HEK293 (cell line): ENCODE measurements at regions not wholly inside any gene's neighbourhood (a gene's known extent, or its start where the extent isn't known, plus 50 kb on each side); places are given as distances from the start of the nearest gene placed in this dataset.

Experiments
- ATF2 ChIP-seq: fragments of 450-650 bp; formaldehyde crosslinking; IDR thresholded peaks from 2 replicates; pipeline ENCODE4 v1.5.1; 2016; ENCODE audit warnings: missing biosample characterization, missing genetic modification characterization, low read depth
- PRDM1 ChIP-seq: fragments of 450-650 bp; formaldehyde crosslinking; IDR thresholded peaks from 2 replicates; pipeline ENCODE4; 2016; ENCODE audit warnings: missing biosample characterization, missing genetic modification characterization
- TRIM28 ChIP-seq: IDR thresholded peaks from 2 replicates; pipeline ENCODE4 v1.6.1; 2011; ENCODE audit warnings: low read length, control low read depth, borderline replicate concordance
- ZNF416 ChIP-seq: fragments of 450-650 bp; formaldehyde crosslinking; IDR thresholded peaks from 2 replicates; pipeline ENCODE4 v1.5.1; 2016; ENCODE audit warnings: missing biosample characterization, missing genetic modification characterization
- ZNF513 ChIP-seq: fragments of 450-650 bp; IDR thresholded peaks from 2 replicates; pipeline ENCODE4 v1.5.1; 2018; ENCODE audit warnings: missing biosample characterization, missing genetic modification characterization
- ZNF670 ChIP-seq: fragments of 450-650 bp; formaldehyde crosslinking; IDR thresholded peaks from 2 replicates; pipeline ENCODE4 v1.5.1; 2016; ENCODE audit warnings: missing biosample characterization, missing genetic modification characterization, low read depth
- ZNF776 ChIP-seq: fragments of 450-650 bp; formaldehyde crosslinking; IDR thresholded peaks from 2 replicates; pipeline ENCODE4 v1.5.0; 2017; ENCODE audit warnings: missing biosample characterization, missing genetic modification characterization, borderline replicate concordance
- TF ChIP-seq, protein P1 (sequence below): fragments of 450-650 bp; formaldehyde crosslinking; IDR thresholded peaks from 2 replicates; pipeline ENCODE4 v1.5.1; 2017; ENCODE audit warnings: missing biosample characterization, missing genetic modification characterization
- TF ChIP-seq, protein P2 (sequence below): fragments of 450-650 bp; formaldehyde crosslinking; IDR thresholded peaks from 2 replicates; pipeline ENCODE4 v1.5.1; 2016; ENCODE audit warnings: missing biosample characterization, missing genetic modification characterization
- TF ChIP-seq, protein P3 (sequence below): fragments of 450-650 bp; formaldehyde crosslinking; IDR thresholded peaks from 2 replicates; pipeline ENCODE4 v1.5.1; 2016; ENCODE audit warnings: missing biosample characterization, missing genetic modification characterization

DNA sequence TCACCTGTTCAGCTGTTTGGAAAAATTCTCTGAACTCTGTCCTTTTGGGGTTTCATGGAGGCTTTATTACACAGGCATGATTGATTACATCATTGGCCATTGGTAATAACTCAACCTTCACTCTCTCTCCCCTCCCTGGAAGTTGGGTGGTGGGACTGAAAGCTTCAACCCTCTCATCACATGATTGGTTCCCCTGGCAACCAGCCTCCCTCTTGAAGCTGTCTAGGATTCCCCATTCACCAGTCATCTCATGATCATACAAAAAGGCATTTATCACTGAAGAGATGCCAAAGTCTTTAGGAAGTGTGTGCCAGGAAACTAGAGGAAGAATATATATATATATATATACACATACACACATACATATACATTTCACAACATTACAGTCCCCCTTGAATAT, 228.5 kb downstream of the ZNF326 start:
- no peak for TF ChIP-seq ZNF513 (tag by site-specific recombination)
- TF ChIP-seq TRIM28: no peak
- no peak for TF ChIP-seq ATF2 (tag by site-specific recombination)
- TF ChIP-seq, protein P1, sequence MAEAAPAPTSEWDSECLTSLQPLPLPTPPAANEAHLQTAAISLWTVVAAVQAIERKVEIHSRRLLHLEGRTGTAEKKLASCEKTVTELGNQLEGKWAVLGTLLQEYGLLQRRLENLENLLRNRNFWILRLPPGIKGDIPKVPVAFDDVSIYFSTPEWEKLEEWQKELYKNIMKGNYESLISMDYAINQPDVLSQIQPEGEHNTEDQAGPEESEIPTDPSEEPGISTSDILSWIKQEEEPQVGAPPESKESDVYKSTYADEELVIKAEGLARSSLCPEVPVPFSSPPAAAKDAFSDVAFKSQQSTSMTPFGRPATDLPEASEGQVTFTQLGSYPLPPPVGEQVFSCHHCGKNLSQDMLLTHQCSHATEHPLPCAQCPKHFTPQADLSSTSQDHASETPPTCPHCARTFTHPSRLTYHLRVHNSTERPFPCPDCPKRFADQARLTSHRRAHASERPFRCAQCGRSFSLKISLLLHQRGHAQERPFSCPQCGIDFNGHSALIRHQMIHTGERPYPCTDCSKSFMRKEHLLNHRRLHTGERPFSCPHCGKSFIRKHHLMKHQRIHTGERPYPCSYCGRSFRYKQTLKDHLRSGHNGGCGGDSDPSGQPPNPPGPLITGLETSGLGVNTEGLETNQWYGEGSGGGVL: no peak
- no peak for TF ChIP-seq PRDM1 (tag by site-specific recombination)
- TF ChIP-seq ZNF776: no peak
- TF ChIP-seq ZNF416 (tag by site-specific recombination): no peak
- no peak for TF ChIP-seq ZNF670 (tag by site-specific recombination)
- TF ChIP-seq, protein P2, sequence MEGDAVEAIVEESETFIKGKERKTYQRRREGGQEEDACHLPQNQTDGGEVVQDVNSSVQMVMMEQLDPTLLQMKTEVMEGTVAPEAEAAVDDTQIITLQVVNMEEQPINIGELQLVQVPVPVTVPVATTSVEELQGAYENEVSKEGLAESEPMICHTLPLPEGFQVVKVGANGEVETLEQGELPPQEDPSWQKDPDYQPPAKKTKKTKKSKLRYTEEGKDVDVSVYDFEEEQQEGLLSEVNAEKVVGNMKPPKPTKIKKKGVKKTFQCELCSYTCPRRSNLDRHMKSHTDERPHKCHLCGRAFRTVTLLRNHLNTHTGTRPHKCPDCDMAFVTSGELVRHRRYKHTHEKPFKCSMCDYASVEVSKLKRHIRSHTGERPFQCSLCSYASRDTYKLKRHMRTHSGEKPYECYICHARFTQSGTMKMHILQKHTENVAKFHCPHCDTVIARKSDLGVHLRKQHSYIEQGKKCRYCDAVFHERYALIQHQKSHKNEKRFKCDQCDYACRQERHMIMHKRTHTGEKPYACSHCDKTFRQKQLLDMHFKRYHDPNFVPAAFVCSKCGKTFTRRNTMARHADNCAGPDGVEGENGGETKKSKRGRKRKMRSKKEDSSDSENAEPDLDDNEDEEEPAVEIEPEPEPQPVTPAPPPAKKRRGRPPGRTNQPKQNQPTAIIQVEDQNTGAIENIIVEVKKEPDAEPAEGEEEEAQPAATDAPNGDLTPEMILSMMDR: no peak
- TF ChIP-seq, protein P3, sequence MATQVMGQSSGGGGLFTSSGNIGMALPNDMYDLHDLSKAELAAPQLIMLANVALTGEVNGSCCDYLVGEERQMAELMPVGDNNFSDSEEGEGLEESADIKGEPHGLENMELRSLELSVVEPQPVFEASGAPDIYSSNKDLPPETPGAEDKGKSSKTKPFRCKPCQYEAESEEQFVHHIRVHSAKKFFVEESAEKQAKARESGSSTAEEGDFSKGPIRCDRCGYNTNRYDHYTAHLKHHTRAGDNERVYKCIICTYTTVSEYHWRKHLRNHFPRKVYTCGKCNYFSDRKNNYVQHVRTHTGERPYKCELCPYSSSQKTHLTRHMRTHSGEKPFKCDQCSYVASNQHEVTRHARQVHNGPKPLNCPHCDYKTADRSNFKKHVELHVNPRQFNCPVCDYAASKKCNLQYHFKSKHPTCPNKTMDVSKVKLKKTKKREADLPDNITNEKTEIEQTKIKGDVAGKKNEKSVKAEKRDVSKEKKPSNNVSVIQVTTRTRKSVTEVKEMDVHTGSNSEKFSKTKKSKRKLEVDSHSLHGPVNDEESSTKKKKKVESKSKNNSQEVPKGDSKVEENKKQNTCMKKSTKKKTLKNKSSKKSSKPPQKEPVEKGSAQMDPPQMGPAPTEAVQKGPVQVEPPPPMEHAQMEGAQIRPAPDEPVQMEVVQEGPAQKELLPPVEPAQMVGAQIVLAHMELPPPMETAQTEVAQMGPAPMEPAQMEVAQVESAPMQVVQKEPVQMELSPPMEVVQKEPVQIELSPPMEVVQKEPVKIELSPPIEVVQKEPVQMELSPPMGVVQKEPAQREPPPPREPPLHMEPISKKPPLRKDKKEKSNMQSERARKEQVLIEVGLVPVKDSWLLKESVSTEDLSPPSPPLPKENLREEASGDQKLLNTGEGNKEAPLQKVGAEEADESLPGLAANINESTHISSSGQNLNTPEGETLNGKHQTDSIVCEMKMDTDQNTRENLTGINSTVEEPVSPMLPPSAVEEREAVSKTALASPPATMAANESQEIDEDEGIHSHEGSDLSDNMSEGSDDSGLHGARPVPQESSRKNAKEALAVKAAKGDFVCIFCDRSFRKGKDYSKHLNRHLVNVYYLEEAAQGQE: no peak
